IPS-NIHi7 (cell line): ENCODE measurements at regions not wholly inside any gene's neighbourhood (a gene's known extent, or its start where the extent isn't known, plus 50 kb on each side); places are given as distances from the start of the nearest gene placed in this dataset.

ENCODE experiments used
- DNase-seq: peaks from one replicate; pipeline ENCODE4 v3.0.0; 2012; ENCODE audit warnings: mixed read lengths; ENCODE audit errors: extremely low spot score

DNA sequence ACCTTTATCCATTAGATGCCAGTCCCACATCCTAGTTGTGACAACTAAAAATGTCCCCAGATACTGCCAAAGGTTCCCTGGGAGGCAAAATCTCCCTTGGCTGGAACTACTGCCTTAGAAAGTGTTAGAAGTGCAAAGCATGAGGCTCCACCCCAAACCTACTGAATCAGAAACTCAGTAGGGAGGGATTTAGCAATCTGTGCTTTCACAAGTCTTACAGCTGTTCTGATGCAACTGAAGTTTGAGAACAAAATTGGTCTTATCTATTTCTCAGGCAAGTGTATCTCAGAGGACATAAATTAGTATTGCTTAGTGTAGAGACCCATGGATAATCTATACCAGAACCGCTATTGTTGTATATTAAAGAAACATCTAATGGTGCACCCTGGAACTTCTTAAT lies 70.2 kb downstream of the CLDN1 start:
- DNase-seq = no peak

DNA sequence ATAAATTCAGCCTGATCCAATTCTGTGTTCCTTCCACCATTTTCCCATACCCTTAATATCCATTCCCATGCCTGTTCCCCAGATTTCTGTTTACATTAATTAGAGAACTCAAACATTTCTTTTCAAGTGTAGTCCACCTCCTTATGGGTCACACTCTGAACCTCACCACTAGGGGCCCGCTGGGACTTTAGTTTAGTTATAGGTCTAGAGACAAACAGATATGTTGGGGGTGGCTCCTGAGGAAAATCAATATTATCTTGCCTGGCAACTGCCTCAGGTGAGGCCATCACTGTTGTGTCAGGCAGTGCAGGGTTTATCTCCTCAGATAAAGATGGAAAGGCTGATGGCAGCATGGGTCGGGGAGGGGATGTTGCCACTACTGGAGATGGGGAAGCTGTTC lies 72.8 kb downstream of the CLDN1 start:
- no peak for DNase-seq

DNA sequence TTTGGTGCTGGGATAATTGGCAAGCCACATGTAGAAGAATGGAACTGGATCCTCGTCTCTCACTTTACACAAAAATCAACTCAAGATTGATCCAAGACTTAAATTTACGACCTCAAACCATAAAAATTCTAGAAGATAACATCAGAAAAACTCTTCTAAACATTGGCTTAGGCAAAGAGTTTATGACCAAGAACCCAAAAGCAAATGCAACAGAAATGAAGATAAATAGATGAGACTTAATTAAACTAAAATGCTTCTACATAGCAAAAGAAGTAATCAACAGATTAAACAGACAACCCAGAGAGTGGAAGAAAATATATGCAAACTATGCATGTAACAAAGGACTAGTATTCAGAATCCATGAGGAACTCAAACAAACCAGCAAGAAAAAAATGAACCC lies 80.1 kb downstream of the CLDN1 start:
- no peak for DNase-seq

DNA sequence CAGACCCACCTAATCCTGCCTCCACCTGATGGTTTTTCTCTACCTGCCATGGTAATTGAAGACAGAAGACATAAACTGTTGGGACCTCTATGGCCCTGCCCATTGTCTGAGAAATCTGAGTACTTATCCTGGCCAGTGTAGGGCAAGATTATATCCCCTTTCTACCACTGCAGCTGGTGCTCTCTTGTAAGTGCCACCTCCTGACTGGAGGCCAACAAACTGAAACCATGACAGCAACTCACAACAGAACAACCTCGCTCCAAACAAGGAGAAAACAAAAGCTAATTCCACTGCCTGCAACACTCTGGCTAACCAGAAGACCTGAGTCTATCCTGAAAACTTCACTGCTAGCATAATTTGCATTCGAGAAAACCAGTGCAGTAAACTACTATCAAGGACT lies 82.9 kb downstream of the CLDN1 start:
- DNase-seq = no peak

DNA sequence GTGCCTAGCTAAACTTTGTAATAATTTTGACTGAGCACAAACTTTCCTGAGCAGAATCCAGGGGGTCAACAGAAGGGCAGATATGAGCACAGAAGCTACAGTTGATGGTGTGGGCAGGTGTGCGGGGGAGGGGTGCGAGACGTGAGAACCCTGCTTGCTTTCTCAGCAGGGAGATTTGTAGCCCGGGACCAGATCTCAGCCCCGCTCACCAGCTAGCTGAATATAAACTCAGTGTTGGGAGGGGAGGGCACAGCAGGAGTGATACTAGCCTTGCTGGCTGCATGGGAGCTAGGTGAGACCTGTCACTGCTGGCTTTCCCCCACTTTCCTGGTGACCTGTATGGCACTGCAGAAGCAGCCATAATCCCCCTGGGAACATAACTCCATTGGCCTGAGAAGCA lies 83.4 kb downstream of the CLDN1 start:
- DNase-seq = peak; percentile 16

DNA sequence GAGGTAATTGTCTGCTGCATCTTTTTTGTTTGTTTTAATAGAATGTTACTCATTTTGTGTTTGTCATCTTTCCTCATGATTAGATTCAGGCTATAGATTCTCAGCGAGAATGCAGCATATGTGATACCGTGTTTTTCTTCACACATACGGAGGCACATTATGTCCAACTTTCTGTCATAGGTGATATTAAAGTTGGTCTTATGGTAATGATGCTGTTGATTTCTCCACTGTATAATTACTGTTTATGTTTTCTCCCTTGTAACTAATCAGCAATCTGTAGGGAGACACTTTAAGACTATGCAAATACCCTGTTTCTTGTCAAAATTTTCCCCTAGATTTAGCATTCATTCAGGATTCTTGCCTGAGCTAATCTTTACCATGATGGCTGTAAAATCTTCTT lies 87.6 kb downstream of the CLDN1 start:
- DNase-seq = no peak

DNA sequence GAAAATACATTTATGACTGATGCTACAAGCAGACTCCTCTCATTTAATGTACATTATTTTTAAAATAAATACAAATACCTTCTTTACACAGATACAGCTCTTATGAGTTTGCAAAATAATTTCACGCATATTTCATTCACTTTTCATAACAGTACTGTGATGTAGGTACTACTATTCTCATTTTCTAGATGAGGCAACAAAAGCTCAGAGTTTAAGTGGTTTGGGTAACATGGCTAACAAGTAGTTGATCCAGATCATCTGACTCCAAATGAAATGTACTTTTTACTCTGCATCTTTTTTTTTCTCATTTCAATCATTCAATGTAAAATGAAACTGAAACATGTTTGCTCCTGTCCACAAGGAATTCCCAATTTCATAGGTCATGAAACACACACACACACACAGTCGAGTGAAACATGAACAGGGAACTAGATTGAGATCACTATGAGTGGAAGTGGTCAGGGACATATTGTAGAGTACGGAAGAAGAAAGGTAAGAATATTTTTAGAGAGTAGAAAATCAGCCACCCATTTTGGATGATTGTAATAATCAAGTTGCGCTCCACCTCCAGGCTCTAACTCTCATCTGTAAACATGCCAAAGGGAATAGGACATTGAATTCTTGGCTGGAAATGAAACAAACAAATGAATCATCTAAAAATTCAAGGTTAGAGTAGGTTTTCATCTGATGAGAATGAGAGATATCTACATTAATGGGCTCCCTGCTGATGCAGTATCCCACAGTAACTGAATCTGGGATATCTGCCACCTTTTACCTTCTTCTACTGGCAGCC lies 92.4 kb downstream of the CLDN1 start:
- DNase-seq = no peak

DNA sequence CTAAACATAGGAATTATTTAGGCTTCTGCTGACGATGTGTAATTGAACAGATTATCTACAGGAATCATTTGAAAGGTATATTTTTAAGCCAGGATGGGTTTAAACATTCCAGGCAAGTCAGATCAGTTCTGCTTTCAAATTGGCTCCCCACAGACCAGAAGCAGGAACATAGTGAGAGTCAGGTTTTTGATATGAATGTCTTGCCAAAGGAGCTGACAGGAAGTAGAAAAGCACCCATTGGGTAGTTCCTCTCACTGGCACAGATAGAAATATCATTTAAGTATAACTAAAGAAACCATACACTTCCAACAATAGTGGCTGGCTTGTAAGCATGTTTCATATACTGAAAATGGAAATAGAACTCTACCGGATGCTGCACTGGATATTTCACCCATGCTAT lies 95.2 kb downstream of the CLDN1 start:
- DNase-seq = no peak

DNA sequence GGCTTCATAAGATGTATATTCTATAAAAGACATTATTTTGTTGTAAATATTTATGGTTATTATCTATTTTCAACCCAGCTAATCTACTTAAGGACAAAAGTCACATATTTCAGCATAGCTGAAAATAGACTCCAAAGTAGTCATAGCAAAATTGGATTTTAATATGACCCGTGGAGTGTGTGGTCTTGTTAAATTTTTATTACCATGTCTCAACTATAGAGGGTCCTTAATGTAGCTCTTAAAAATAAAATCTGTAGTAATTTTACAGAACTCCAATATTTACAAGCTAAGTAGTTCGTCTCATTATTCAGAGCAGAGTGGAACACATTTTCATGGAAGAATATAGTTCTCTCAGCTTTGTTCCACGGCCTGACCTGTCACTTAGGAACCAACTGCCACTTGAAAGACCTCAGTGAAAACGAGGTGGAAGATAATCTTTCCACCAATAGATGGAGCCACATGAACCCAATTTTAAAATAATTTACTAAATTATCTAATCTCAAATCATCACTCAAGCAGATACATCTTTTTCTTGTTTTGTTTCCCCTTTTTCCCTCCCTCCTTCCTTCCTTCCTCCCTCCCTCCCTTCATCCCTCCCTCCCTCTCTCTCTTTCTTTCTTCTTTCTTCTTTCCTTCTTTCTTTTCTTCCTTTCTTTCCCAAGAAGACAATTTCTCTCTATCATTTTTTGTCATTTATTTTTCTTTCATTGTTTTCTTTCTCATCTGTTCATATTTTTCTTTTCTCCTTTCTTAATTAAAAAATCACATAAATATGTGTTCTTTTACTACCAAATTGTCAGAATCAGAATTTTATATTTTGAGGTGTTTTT lies 97.2 kb downstream of the CLDN1 start:
- DNase-seq = peak; percentile 25

DNA sequence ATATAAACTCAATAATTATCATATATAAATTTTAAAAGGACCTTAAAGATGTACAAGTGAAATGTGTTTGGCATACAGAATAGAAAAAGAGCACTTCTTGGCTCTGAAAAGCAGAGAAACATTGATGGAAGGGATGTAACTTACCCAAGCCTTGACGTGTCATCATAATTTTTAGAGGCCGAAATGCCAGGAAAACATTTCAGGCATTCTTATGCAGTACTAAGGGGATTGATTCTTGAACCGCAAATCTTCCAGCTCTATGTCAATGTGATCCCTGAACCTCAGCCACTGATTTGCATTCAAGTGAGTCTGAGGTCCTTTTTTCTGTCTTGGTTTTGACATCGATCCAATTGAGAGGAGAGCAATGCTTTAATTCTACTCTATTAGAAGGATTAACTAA lies 97.8 kb downstream of the CLDN1 start:
- DNase-seq = no peak

DNA sequence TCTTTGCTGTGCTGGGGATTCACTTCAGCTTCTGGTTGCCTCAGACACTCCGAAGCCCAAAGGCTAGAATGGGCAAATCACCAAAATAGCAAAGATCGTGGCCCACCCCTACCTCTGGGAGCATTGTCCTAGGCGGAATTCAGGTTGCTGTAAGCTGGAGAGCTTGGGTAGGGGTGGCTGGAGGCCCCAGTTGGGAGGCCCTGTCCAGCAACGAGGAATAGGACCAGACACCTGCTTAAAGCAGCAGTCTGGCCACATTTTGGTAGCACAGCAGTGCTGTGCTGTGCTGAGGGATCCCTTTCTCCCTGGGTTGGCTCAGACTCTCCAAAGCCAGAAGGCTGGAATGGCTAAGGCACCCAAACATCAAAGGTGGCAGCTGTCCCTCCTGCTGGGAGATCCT lies 99.3 kb downstream of the CLDN1 start:
- DNase-seq = no peak

DNA sequence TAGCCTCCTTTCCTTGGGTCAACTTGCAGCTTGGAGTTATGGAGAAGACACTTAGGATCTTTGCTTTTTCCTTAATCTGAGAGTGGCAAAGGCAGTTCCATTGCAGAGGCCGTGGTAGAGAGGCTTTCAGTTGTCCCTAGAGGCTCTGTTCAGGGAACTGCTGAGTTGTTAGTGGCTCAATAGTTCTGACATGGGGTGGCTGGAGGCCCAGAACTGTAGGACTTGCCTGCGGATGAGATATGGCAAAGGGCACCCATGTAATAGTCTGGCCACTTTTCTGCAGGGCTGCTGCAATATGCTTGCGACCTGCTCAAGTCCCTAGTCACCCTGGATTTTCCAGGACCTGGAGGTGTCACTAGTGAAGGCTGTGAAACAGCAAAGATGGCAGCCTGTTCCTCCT lies 99.9 kb downstream of the CLDN1 start:
- no peak for DNase-seq

DNA sequence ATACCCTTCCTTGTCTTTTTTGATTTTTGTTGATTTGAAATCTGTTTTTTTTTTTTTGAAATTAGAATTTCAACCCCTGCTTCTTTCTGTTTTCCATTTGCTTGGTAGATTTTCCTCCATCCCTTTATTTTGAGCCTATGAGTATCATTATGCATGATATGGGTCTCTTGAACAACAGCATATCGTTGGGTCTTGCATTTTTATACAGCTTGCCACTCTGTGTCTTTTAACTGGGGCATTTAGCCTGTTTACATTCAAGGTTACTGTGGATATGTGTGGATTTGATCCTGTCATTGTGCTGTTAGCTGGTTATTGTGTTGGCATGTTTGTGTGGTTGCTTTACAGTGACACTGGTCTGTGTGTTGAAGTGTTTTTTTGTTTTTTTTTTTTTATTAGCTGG lies 99.7 kb upstream of the P3H2 start:
- no peak for DNase-seq

DNA sequence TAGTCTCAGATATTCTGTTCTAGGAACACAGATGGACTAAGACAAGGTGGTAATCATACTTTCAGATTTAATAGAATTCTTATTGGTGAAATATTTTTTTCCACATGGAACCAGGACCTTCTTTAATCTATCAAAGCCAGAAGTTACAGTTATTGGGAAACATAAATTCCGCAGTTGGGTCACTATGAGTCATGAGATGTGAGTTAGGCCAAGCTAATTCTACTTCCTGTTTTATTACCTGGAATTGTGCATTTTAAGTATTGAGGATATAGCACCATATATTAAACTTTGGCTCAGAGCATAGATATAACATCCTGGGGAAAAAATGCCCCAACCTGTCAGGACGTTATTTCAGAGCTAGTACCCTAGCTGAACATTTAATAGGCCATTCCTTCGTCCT lies 96.4 kb upstream of the P3H2 start:
- no peak for DNase-seq

DNA sequence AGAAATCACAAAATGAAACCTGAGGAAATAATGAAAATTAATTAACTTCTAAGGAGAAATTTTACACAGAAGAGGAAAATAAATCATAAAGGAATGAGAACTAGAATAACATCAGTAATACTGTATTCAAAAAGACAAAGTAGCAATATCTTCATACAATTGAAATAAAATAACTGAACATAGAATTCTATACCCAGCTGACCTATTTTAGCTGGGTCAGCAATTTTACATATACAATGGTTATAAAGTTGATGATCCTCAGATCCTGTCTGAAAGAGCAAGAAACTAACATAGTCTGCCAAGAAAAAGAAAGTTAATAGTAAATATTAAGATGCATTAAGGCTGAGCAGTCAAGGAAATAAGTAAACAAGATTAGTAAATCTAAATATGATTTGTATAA lies 93.0 kb upstream of the P3H2 start:
- no peak for DNase-seq

DNA sequence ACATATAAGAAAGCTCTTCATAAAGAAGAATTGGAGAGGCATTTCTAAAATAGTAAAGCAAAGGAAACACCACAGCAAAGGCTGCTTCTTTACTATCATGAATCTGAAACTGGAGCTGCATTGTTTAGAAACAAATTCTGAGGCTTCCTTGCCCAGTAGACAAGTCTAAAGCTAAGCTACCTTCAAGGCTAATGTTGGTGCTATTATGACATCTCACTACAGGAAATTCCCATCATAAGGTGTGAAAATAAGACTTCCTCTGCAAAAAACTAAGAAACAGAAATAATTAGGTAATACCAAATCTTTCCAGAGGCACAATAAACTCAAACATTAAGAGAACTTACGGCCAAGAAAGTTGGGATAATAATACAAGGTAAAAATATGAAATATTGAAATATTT lies 89.9 kb upstream of the P3H2 start:
- no peak for DNase-seq

DNA sequence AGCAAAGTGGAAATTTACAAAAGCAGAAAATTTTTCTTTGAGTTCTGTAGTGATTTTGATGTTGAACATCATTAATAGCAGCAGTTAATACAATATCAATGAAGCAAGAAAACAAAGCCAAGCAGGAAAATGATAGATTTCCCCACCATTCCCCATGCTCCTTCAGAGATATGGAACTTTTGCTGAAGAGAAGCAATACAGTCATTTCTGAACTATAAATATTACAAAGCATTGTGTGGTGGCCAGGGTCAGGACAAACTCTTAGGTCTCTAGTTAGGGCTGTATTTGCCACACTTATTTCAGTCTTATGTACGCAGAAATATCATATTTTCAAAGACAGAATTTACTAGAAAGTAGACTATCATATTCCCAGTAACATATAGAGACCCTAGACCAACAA lies 88.8 kb upstream of the P3H2 start:
- DNase-seq = no peak

DNA sequence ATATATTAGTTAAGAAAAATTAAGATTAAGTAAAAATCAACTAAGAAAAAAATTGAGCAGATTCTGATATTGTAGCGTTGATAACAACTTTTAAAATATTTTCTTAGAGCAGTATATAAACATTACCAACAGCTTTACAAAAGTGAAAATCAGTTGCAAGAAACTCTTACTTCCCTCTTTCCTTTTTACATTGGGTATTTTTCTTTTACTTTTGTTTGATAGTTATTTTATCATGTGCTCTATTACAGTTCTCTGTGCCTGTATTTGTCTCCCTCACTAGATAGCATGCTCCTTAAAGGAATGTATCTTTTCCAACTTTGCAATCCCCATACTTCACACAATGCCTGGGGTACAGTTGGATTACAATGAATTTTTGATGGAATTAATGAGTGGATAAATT lies 87.5 kb upstream of the P3H2 start:
- DNase-seq = no peak

DNA sequence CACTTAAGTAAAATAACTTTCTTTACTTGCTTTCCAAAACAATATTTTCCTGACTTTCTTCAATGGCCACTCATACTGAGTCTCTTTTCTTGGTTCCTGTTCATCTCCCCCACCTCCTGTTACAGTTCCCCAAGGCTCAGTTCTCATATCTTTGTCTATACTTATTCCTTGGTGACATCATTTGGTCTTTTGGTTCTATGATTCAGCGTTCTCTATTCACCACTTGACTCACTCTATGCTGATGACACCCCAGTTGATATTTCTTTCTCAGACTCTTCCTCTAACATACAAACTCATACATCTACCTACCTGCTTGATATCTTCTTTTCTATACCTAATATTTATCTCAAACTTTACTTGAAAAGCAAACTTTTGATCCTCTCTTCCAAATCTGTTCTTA lies 85.0 kb upstream of the P3H2 start:
- no peak for DNase-seq

DNA sequence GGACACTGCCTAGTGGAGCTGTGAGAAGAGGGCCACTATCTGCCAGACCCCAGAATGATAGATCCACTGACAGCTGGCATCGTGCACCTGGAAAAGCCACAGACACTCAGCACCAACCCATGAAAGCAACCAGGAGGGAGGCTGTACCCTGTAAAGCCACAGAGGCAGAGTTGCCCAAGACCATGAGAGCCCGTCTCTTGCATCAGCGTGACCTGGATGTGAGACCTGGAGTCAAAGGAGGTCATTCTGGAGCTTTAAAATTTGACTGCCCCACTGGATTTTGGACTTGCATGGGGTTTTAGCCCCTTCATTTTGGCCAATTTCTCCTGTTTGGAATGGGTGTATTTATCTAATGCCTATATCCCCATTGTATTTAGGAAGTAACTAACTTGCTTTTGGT lies 83.5 kb upstream of the P3H2 start:
- DNase-seq = no peak

DNA sequence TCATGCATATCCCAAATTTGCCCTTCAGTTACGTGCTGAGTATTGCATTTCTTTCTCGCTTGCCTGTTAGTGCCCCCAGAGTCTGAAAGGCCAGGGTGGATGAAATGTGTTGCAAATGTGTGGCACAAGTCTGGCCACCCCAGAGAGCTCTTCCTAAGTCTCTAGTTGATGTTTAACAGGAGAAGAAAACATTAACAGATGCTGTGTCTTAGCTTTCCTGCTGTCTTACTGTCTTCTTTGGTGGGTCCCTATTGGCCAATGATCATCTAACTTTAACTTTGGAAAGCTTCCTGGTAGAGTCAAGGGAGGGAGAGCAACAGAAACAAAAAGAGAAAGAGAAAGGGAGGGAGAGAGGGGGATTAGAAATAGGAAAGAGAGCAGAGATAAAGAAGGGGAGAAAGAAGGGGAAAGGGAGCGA lies 76.7 kb upstream of the P3H2 start:
- DNase-seq = no peak

DNA sequence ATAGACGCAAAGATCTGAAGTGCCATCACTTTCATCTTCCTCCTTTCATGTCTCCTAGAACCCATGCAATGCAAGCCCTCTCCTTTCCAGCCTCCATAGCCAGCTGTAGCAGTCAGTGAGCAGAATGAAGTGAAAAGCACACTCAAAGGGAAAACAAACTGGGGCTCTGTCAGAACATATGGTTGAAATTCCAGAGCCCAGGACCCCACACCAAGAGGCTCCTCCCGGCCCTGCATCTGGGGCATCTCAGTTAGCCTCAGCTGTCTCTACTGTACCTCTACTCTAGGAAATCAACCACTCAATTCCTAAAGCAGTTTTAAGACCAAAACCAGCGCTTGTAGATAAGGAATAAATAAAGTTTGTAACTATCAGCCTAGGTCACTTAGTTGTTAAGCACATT lies 73.8 kb upstream of the P3H2 start:
- no peak for DNase-seq

DNA sequence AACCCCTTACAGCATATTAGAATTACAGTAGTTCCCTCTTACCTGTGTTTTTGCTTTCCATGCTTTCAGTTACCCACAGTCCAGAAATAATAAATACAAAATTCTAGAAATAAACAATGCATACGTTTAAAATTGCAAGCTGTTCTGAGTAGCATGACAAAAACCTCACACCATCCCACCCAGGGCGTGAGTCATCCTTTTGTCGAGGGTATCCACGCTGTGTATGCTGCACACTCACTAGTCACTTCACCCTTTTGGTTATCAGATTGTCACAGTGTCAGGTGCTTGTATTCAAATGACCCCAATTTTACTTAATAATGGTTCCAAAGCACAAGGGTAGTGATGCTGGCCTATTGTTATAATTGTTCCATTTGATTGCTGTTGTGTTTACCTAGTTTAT lies 72.5 kb upstream of the P3H2 start:
- DNase-seq = no peak
